ENCODE measurements at regions not wholly inside any gene's neighbourhood (a gene's known extent, or its start where the extent isn't known, plus 50 kb on each side); places are given as distances from the start of the nearest gene placed in this dataset.
A peak's percentile ranks its signal among the peaks of the same experiment; 100 is the strongest.
"Not testable (repeated sequence)": the region's sequence is repeated elsewhere in the genome, so short reads cannot be mapped to it uniquely, and the experiment has no call there.

DNA sequence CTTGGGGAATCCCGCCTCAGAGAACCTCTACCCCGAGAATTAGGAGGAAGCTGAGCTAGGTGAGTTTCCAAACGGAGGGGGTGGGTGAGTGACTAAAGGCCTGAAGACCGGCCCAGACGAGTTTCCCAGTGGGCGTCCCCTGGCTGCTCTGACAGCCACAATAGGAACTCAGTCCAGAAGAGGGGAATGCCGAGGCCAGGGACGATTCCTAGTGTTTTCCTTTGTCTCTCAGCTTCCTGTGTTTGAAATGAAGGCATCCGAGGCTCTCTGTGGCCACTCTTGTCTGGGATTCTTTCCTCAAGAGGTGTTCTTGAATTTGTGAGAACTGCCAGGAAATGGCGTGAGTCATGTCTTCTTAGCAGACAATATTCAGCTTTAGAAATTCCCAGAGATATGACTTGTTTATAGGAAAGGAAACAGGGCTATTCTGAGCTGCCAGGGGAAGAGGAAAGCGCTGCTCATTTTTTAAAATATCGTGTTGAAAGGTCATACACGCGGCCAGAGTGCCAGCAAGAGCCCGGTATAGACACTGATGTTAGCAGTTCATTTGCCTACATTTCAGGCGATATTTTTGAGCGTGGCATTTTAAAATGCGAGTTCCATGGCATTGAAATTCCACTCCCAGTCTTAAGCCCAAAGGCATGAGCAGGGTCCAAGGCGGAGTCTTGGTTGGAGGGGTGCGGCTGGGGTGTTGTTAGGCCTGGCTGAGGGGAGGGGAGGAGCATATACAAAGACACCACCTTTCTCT, 169.1 kb upstream of the KLF7 start:
- H2AFZ ChIP-seq (ENCODE audit: low read length) = peak overlapping the region; percentile 82
- no peak for DNase-seq

DNA sequence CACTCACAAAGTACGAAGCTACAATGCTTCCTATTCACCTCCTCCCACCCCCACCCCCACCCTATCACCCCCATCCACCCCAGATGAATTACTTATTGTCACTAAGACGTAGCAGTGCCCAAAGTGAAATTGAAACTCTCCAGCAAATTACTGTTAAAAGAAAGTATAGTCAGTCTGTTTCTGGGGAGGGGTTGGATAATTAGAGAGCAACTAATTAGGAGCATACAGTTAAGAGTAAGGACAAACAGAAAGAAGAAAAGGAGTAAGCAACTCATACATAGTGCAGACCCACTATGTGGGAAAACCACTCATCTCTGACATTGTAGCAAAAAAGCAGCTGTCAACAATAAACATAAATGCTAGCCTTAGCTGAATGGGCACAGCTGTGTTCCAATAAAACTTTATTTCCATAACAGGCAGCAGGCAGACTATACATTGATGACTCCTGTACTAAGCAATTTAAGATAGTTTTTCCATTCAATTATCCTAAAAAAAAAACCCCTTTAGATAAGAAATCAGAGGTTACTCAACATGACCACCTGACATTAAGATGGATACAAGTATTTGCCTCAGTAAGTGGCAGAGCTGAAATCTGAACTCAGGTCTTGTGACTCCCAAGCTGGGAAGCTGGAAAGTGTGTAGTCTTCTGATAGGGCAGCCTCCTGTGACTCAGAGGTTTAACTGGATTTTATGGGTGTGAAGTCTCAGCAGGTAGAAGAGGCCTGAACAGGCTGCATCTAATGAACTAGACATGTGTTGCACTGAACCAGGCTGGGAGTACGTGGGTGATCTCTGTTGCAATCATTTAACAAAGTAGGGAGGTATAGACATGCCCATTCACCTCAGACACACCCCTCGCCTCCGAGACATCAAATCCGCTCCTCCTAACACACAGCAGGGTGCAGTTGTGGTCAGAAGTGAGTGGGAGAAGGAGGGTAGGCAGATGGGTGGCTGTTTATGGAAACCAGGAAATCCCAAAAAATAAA, 171.8 kb upstream of the KLF7 start:
- Histone ChIP-seq H3K27ac (ENCODE audit: low read length) (no peak overlapping the region), H3K9me3 (ENCODE audit: low read length) (no peaks in the 10 kb centered on the region), H3K27me3 (ENCODE audit: low read length) (no peaks in the 10 kb centered on the region), H2AFZ (ENCODE audit: low read length) (no peak overlapping the region; the same call in 1 of the 2 replicates), H3K9ac (ENCODE audit: low read length) (no peak overlapping the region), H3K4me2 (ENCODE audit: low read depth, low read length, poor library complexity, severe bottlenecking) (no peak overlapping the region), H3K4me3 (ENCODE audit: low read length) (no peak overlapping the region), H4K20me1 (ENCODE audit: insufficient read depth, low read depth, low read length) (no peaks in the 10 kb centered on the region), H3K4me1 (ENCODE audit: low read length) (peaks cover 36% of the 10 kb centered on the region), H3K9me2 (replicated peaks; ENCODE audit: insufficient read depth, low read length) (no peaks in the 10 kb centered on the region), H3K36me3 (ENCODE audit: insufficient read depth, low read length) (no peaks in the 10 kb centered on the region), H3K79me2 (ENCODE audit: low read length) (no peaks in the 10 kb centered on the region)
- DNase-seq = no peak

More for the DNA sequence above, 169.1 kb upstream of the KLF7 start:
- H3K9me3 ChIP-seq (ENCODE audit: low read length) = no peaks in the 10 kb centered on the region
- no peaks in the 10 kb centered on the region for H3K36me3 ChIP-seq (ENCODE audit: insufficient read depth, low read length)
- no peaks in the 10 kb centered on the region for H3K79me2 ChIP-seq (ENCODE audit: low read length)
- H3K4me2 ChIP-seq (ENCODE audit: low read depth, low read length, poor library complexity, severe bottlenecking) = peak overlapping the region; percentile 21
- no peaks in the 10 kb centered on the region for H4K20me1 ChIP-seq (ENCODE audit: insufficient read depth, low read depth, low read length)
- no peaks in the 10 kb centered on the region for H3K27me3 ChIP-seq (ENCODE audit: low read length)
- no peaks in the 10 kb centered on the region for H3K9me2 ChIP-seq (replicated peaks; ENCODE audit: insufficient read depth, low read length)
- H3K4me1 ChIP-seq (ENCODE audit: low read length) = peaks cover 54% of the 10 kb centered on the region
- H3K9ac ChIP-seq (ENCODE audit: low read length) = no peak overlapping the region
- no peak overlapping the region for H3K4me3 ChIP-seq (ENCODE audit: low read length)
- no peak overlapping the region for H3K27ac ChIP-seq (ENCODE audit: low read length)

DNA sequence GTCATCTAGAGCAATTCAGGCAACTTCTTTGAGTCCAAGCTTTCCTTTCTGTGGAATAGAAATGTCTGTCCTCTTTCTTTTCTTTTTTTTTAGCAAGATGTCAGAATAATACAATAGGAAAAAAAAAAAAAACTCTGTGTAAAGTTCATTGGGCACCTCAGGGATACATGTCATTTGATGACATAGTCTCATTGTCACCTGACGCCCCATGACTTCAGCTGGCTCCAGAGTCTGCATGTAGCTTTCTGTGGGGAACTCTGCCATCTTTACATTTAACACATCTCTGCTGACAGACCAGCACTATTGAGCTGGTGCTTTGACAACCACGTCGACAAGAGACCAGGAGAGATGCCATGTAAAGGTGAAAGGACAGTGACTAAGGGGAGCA, 172.5 kb upstream of the KLF7 start:
- Histone ChIP-seq H3K4me1 (ENCODE audit: low read length) (peaks cover 32% of the 10 kb centered on the region), H3K27ac (ENCODE audit: low read length) (no peak overlapping the region), H3K9ac (ENCODE audit: low read length) (no peak overlapping the region), H3K27me3 (ENCODE audit: low read length) (no peaks in the 10 kb centered on the region), H3K36me3 (ENCODE audit: insufficient read depth, low read length) (no peaks in the 10 kb centered on the region), H2AFZ (ENCODE audit: low read length) (no peak overlapping the region; the same call in 1 of the 2 replicates), H4K20me1 (ENCODE audit: insufficient read depth, low read depth, low read length) (no peaks in the 10 kb centered on the region), H3K4me2 (ENCODE audit: low read depth, low read length, poor library complexity, severe bottlenecking) (no peak overlapping the region), H3K79me2 (ENCODE audit: low read length) (no peaks in the 10 kb centered on the region), H3K4me3 (ENCODE audit: low read length) (no peak overlapping the region), H3K9me3 (ENCODE audit: low read length) (no peaks in the 10 kb centered on the region), H3K9me2 (replicated peaks; ENCODE audit: insufficient read depth, low read length) (no peaks in the 10 kb centered on the region)
- DNase-seq = no peak

DNA sequence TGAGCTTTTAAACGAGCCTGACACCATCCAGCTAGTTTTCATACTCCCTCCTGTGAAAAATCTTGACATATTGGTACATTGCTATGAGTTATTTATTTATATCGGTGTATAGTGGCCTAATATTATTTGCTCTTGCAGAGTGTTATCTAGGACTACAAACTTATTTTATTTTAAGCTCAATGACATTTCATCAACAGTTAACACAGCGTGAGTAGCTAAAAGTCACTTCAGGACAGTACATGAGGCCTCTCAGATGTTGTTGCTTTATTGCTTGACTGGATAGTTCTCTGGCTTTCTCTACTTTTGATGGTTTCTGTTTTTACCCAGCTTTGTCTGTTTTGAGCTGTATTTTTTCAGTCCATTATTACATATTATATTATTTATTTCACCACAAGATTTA, 172.9 kb upstream of the KLF7 start:
- DNase-seq = no peak
- H3K4me2 ChIP-seq (ENCODE audit: low read depth, low read length, poor library complexity, severe bottlenecking) = no peak overlapping the region
- H2AFZ ChIP-seq (ENCODE audit: low read length) = no peak overlapping the region
- H3K9ac ChIP-seq (ENCODE audit: low read length) = no peak overlapping the region
- no peaks in the 10 kb centered on the region for H3K9me3 ChIP-seq (ENCODE audit: low read length)
- peaks cover 32% of the 10 kb centered on the region for H3K4me1 ChIP-seq (ENCODE audit: low read length)
- no peaks in the 10 kb centered on the region for H3K36me3 ChIP-seq (ENCODE audit: insufficient read depth, low read length)
- no peak overlapping the region for H3K4me3 ChIP-seq (ENCODE audit: low read length)
- H3K79me2 ChIP-seq (ENCODE audit: low read length) = no peaks in the 10 kb centered on the region
- H4K20me1 ChIP-seq (ENCODE audit: insufficient read depth, low read depth, low read length) = no peaks in the 10 kb centered on the region
- H3K9me2 ChIP-seq (replicated peaks; ENCODE audit: insufficient read depth, low read length) = no peaks in the 10 kb centered on the region
- H3K27ac ChIP-seq (ENCODE audit: low read length) = no peak overlapping the region
- H3K27me3 ChIP-seq (ENCODE audit: low read length) = no peaks in the 10 kb centered on the region

DNA sequence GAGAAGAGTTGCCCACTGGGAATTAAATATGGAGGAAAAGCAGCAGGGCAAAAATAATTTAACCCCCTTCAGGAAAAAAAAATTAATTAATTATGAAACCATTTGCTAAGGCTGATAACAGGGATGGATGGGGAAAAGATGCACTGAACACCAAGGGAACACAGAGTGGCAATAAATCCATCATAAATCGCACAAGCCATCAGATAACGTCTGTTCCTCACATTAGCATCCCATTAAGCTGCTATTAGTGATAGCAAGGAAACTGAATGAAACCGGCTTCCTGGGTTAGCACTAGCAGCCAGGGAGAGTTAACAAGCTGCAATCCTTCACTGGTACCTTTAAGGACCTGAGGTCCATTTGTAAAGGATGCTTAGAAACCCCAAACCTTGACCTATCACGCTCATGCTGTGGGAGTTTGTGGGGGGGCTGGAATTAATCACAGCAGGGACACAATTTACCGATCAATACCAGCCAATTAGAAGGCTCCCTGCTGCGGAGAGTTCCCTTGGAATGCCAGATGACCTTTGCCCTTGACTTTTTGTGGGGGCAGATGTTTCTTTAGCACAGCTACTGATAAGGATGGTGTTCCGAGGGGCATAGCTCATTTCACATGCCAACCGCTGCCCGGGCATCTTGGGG, 175.5 kb upstream of the KLF7 start:
- no peaks in the 10 kb centered on the region for H3K9me2 ChIP-seq (replicated peaks; ENCODE audit: insufficient read depth, low read length)
- no peaks in the 10 kb centered on the region for H4K20me1 ChIP-seq (ENCODE audit: insufficient read depth, low read depth, low read length)
- no peak overlapping the region for H3K4me2 ChIP-seq (ENCODE audit: low read depth, low read length, poor library complexity, severe bottlenecking)
- H3K36me3 ChIP-seq (ENCODE audit: insufficient read depth, low read length) = no peaks in the 10 kb centered on the region
- DNase-seq = no peak
- no peaks in the 10 kb centered on the region for H3K79me2 ChIP-seq (ENCODE audit: low read length)
- H2AFZ ChIP-seq (ENCODE audit: low read length) = no peak overlapping the region
- H3K4me1 ChIP-seq (ENCODE audit: low read length) = peaks cover 20% of the 10 kb centered on the region
- no peak overlapping the region for H3K27ac ChIP-seq (ENCODE audit: low read length)
- no peak overlapping the region for H3K9ac ChIP-seq (ENCODE audit: low read length)
- no peaks in the 10 kb centered on the region for H3K9me3 ChIP-seq (ENCODE audit: low read length)
- no peaks in the 10 kb centered on the region for H3K27me3 ChIP-seq (ENCODE audit: low read length)
- H3K4me3 ChIP-seq (ENCODE audit: low read length) = no peak overlapping the region

DNA sequence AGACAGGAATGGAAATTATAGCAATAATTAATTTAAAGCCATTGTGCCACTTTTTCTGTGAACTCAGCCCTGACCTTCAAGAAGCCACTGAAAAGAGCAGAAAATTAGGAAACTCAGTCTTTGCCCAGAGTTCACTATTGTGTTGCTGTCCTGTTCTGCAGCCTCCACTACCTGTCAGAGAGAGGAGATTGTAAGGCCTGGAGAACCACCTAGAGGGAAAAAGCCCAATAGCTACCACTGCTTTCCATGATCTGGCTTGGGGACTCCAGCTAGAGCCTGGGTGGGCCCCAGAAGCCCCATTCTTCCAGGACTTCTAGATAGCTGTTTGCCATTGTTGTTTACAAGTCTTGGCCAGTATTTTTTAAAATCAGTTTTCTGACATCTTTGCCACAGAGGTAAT, 176.1 kb upstream of the KLF7 start:
- Histone ChIP-seq H3K79me2 (ENCODE audit: low read length) (no peaks in the 10 kb centered on the region), H3K9me2 (replicated peaks; ENCODE audit: insufficient read depth, low read length) (no peaks in the 10 kb centered on the region), H3K9ac (ENCODE audit: low read length) (no peak overlapping the region), H4K20me1 (ENCODE audit: insufficient read depth, low read depth, low read length) (no peaks in the 10 kb centered on the region), H3K4me3 (ENCODE audit: low read length) (no peak overlapping the region), H3K9me3 (ENCODE audit: low read length) (no peaks in the 10 kb centered on the region), H3K27me3 (ENCODE audit: low read length) (no peaks in the 10 kb centered on the region), H3K36me3 (ENCODE audit: insufficient read depth, low read length) (no peaks in the 10 kb centered on the region), H2AFZ (ENCODE audit: low read length) (no peak overlapping the region), H3K4me2 (ENCODE audit: low read depth, low read length, poor library complexity, severe bottlenecking) (no peak overlapping the region), H3K4me1 (ENCODE audit: low read length) (peaks cover 15% of the 10 kb centered on the region), H3K27ac (ENCODE audit: low read length) (no peak overlapping the region)
- DNase-seq = no peak

DNA sequence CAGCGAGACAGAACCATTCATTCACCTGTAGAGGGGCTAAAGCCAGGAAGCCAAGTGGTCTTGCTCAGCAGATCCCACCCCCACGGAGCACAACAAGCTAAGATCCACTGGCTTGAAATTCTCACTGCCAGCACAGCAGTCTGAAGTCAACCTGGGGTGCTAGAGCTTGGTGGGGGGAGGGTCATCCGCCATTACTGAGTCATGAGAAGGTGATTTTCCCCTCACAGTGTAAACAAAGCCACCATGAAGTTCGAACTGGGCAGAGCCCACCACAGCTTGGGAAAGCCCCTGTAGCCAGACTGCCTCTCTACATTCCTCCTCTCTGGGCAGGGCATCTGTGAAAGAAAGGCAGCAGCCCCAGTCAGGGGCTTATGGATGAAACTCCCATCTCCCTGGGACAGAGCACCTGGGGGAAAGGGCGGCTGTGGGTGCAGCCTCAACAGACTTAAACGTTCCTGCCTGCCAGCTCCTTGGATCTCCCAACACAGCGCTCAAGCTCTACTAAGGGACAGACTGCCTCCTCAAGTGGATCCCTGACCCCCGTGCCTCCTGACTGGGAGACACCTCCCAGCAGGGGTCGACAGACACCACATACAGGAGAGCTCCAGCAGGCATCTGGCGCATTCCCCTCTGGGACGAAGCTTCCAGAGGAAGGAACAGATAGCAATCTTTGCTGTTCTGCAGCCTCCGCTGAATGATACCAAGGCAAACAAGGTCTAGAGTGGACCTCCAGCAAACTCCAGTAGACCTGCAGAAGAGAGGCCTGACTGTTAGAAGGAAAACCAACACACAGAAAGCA, 179.0 kb upstream of the KLF7 start:
- H3K36me3 ChIP-seq (ENCODE audit: insufficient read depth, low read length); H3K4me3 ChIP-seq (ENCODE audit: low read length); H3K79me2 ChIP-seq (ENCODE audit: low read length); H3K9me2 ChIP-seq (replicated peaks; ENCODE audit: insufficient read depth, low read length); H4K20me1 ChIP-seq (ENCODE audit: insufficient read depth, low read depth, low read length); H3K27me3 ChIP-seq (ENCODE audit: low read length); DNase-seq; H3K27ac ChIP-seq (ENCODE audit: low read length); H2AFZ ChIP-seq (ENCODE audit: low read length); H3K4me1 ChIP-seq (ENCODE audit: low read length); H3K4me2 ChIP-seq (ENCODE audit: low read depth, low read length, poor library complexity, severe bottlenecking); H3K9ac ChIP-seq (ENCODE audit: low read length); H3K9me3 ChIP-seq (ENCODE audit: low read length): not testable (repeated sequence)
